ENCODE measurements at regions not wholly inside any gene's neighbourhood (a gene's known extent, or its start where the extent isn't known, plus 50 kb on each side); places are given as distances from the start of the nearest gene placed in this dataset.

DNA sequence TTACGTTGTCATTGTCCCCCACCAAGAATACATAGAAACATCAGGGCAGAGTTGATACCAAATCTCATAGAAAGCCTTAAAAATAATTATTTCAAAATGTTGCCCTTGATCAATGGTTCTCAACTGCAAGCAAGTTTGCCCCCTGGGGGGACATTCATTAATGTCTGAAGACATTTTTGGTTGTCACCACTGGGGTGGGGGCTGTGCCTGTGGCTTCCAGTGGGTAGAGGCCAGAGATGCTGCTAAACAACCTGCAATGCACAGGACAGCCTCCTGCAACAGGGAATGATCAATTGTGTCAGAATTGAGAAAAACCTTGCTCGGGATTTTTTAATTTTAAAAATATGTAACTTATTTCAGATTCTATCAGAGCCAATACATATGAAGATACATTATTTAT, 130.6 kb upstream of the DOK5 start:
- TF ChIP-seq EZH2 (IDR thresholded peaks at IDR 0.05; ENCODE audit: borderline replicate concordance, insufficient read depth, low read depth, low read length, poor library complexity, severe bottlenecking) = no peak
- TF ChIP-seq, protein P1, sequence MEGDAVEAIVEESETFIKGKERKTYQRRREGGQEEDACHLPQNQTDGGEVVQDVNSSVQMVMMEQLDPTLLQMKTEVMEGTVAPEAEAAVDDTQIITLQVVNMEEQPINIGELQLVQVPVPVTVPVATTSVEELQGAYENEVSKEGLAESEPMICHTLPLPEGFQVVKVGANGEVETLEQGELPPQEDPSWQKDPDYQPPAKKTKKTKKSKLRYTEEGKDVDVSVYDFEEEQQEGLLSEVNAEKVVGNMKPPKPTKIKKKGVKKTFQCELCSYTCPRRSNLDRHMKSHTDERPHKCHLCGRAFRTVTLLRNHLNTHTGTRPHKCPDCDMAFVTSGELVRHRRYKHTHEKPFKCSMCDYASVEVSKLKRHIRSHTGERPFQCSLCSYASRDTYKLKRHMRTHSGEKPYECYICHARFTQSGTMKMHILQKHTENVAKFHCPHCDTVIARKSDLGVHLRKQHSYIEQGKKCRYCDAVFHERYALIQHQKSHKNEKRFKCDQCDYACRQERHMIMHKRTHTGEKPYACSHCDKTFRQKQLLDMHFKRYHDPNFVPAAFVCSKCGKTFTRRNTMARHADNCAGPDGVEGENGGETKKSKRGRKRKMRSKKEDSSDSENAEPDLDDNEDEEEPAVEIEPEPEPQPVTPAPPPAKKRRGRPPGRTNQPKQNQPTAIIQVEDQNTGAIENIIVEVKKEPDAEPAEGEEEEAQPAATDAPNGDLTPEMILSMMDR (IDR thresholded peaks at IDR 0.05) = no peak

Data from B cell (primary cell).